Thymus (tissue), 11 donors: ENCODE measurements at regions not wholly inside any gene's neighbourhood (a gene's known extent, or its start where the extent isn't known, plus 50 kb on each side); places are given as distances from the start of the nearest gene placed in this dataset.
"Not testable (repeated sequence)": the region's sequence is repeated elsewhere in the genome, so short reads cannot be mapped to it uniquely, and the experiment has no call there.

Experiments
- DNase-seq, 9 donors: peaks; one replicate each; pipeline ENCODE4 v3.0.0-alpha.2; 2013; ENCODE audit warnings: low spot score in 9 of 9, low read depth in 6 of 9, missing footprints in 1 of 9
- H3K27ac ChIP-seq, 2 donors: one replicate each; pipeline ENCODE4 v1.5.1; 2013; ENCODE audit warnings: control low read depth in 1 of 2, low read depth in 1 of 2, low read length in 1 of 2, mild to moderate bottlenecking in 1 of 2, moderate library complexity in 1 of 2
- H3K27me3 ChIP-seq, 2 donors: one replicate each; pipeline ENCODE4 v1.5.1; 2013; ENCODE audit warnings: low read length in 1 of 2; ENCODE audit not compliant: control insufficient read depth in 2 of 2, insufficient read depth in 1 of 2
- H3K36me3 ChIP-seq, 2 donors: one replicate each; pipeline ENCODE4 v1.5.1; 2013; ENCODE audit warnings: low read length in 1 of 2, mild to moderate bottlenecking in 1 of 2, moderate library complexity in 1 of 2; ENCODE audit not compliant: control insufficient read depth in 2 of 2, insufficient read depth in 2 of 2
- H3K4me1 ChIP-seq, 2 donors: one replicate each; pipeline ENCODE4 v1.5.1; 2013; ENCODE audit warnings: low read length in 2 of 2; ENCODE audit not compliant: control insufficient read depth in 2 of 2, insufficient read depth in 2 of 2
- H3K4me3 ChIP-seq, 2 donors: one replicate each; pipeline ENCODE4 v1.5.1; 2013; ENCODE audit warnings: low read length in 2 of 2, control low read depth in 1 of 2, mild to moderate bottlenecking in 1 of 2
- H3K9me3 ChIP-seq, 2 donors: one replicate each; pipeline ENCODE4 v1.5.1; 2013; ENCODE audit warnings: low read length in 1 of 2, mild to moderate bottlenecking in 1 of 2; ENCODE audit not compliant: control insufficient read depth in 2 of 2, insufficient read depth in 1 of 2
- WGBS: extraction: QIAGEN DNeasy Blood & Tissue Kit; methylation state at CpG from one replicate; pipeline ENCODE4 v1.1.7; 2013; 5-methylcytosine and 5-hydroxymethylcytosine counted together
- donor health status: healthy.

DNA sequence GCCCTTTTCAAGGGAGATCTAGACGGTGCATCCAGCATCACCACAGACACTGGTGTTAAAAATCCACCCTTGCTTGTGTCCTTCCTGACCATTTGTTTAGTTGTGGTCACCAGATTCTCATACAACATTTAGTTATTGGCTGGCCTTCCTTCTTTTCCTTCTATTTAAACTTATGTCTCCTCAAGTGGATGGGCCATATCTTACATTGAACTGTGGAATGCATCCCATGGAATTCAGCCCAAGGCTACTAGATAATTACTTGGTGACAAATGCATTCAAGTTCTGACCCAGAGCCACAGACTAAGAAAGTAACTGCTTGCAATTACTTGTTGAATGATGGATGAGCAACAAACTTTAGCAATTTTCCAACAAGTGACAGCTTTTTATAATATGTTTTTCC lies 198.9 kb upstream of the SSTR4 start:
- Histone ChIP-seq H3K27ac (no peak overlapping the region), H3K36me3 (no peaks in the 10 kb centered on the region), H3K4me3 (no peak overlapping the region), H3K9me3 (no peaks in the 10 kb centered on the region), H3K4me1 (no peaks in the 10 kb centered on the region), H3K27me3 (no peaks in the 10 kb centered on the region)
- 93% methylated on average over 1 of the region's 1 CpG for WGBS
- no peak for DNase-seq

GRCh38 chr20:22836877-22837276 lies 198.2 kb upstream of the SSTR4 start:
- Histone ChIP-seq H3K36me3 (no peaks in the 10 kb centered on the region), H3K4me3 (no peak overlapping the region), H3K4me1 (no peaks in the 10 kb centered on the region), H3K27me3 (no peaks in the 10 kb centered on the region), H3K27ac (no peak overlapping the region), H3K9me3 (no peaks in the 10 kb centered on the region)
- DNase-seq = no peak
- WGBS = 29% methylated on average over 1 of the region's 1 CpG

- 57% methylated on average over 1 of the region's 1 CpG for WGBS
Measured at GRCh38 chr20:22838001-22838400, 197.1 kb upstream of the SSTR4 start.

GRCh38 chr20:22841846-22842245 lies 193.3 kb upstream of the SSTR4 start:
- 94% methylated on average over 4 of the region's 4 CpGs for WGBS
- H3K36me3 ChIP-seq = no peaks in the 10 kb centered on the region
- no peak overlapping the region for H3K27ac ChIP-seq
- no peaks in the 10 kb centered on the region for H3K9me3 ChIP-seq
- H3K27me3 ChIP-seq = no peaks in the 10 kb centered on the region
- H3K4me1 ChIP-seq = no peaks in the 10 kb centered on the region
- H3K4me3 ChIP-seq = no peak overlapping the region
- DNase-seq = no peak

More at GRCh38 chr20:22838001-22838400, 197.1 kb upstream of the SSTR4 start:
- H3K4me1 ChIP-seq = no peaks in the 10 kb centered on the region
- no peaks in the 10 kb centered on the region for H3K9me3 ChIP-seq
- no peak for DNase-seq
- no peaks in the 10 kb centered on the region for H3K27me3 ChIP-seq
- H3K27ac ChIP-seq = no peak overlapping the region
- no peak overlapping the region for H3K4me3 ChIP-seq
- H3K36me3 ChIP-seq = no peaks in the 10 kb centered on the region

- Histone ChIP-seq H3K36me3 (no peaks in the 10 kb centered on the region), H3K27ac (no peak overlapping the region), H3K4me1 (no peaks in the 10 kb centered on the region), H3K9me3 (no peaks in the 10 kb centered on the region), H3K27me3 (no peaks in the 10 kb centered on the region), H3K4me3 (no peak overlapping the region)
- no peak for DNase-seq
- 93% methylated on average over 5 of the region's 5 CpGs for WGBS
Measured at GRCh38 chr20:22842793-22843192, 192.3 kb upstream of the SSTR4 start.

DNA sequence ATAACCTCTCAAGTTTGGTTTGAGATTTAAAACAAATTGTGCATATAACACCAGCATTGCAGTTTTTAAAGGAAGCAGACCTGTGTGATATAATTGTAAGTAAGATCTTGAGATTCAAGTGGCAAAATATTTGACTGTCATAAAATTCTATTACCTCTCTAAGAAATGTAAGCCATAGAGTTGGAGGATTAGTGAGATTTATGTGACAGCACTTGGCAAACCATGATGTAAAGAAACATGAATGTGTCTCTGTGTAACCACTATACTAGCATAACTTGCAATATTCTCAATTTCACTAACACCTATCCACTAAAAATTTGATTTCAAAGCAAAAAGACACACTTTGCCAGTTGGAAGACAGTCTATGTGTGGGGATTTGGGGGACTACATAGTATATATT lies 190.2 kb upstream of the SSTR4 start:
- DNase-seq = no peak
- no peak overlapping the region for H3K4me3 ChIP-seq
- no peaks in the 10 kb centered on the region for H3K36me3 ChIP-seq
- H3K9me3 ChIP-seq = no peaks in the 10 kb centered on the region
- H3K4me1 ChIP-seq = no peaks in the 10 kb centered on the region
- no peak overlapping the region for H3K27ac ChIP-seq
- H3K27me3 ChIP-seq = no peaks in the 10 kb centered on the region

DNA sequence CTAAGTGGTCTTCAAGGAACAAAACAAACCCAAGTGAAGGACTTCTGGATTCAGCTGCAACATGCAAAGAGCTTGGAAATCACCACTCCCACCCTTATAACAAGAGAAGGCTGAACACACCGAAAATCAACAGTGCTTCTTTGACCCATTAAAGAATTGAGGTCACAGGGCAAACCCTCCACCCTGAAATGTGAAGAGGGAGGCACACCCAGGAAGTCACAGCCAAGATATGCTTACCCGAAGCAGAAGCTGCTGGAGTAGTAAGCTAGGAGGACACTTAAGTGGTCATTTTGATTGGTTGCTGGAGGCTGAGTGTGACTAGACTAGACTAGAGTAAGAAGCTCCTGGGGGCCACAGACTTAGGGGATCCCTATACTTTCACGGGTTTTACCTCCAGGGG lies 188.2 kb upstream of the SSTR4 start:
- no peaks in the 10 kb centered on the region for H3K36me3 ChIP-seq
- H3K4me3 ChIP-seq = no peak overlapping the region
- no peaks in the 10 kb centered on the region for H3K9me3 ChIP-seq
- H3K27ac ChIP-seq = no peak overlapping the region
- 55% methylated on average over 3 of the region's 3 CpGs for WGBS
- H3K4me1 ChIP-seq = no peaks in the 10 kb centered on the region
- no peaks in the 10 kb centered on the region for H3K27me3 ChIP-seq
- no peak for DNase-seq

- Histone ChIP-seq H3K36me3 (no peaks in the 10 kb centered on the region), H3K9me3 (no peaks in the 10 kb centered on the region), H3K27me3 (no peaks in the 10 kb centered on the region), H3K4me1 (no peaks in the 10 kb centered on the region), H3K27ac (no peak overlapping the region), H3K4me3 (no peak overlapping the region)
- DNase-seq = no peak
- WGBS = 84% methylated on average over 1 of the region's 1 CpG
Measured at GRCh38 chr20:22848364-22848763, 186.7 kb upstream of the SSTR4 start.

GRCh38 chr20:22851679-22852346 lies 183.3 kb upstream of the SSTR4 start:
- not testable (repeated sequence) for H3K36me3 ChIP-seq, H3K9me3 ChIP-seq, H3K4me1 ChIP-seq, H3K4me3 ChIP-seq, H3K27me3 ChIP-seq, H3K27ac ChIP-seq
- WGBS = 50% methylated on average over 3 of the region's 3 CpGs
- peak in 4 of 9 donors; percentile 9 to 26 (median 14) for DNase-seq
